M059J (cell line): ENCODE measurements at regions not wholly inside any gene's neighbourhood (a gene's known extent, or its start where the extent isn't known, plus 50 kb on each side); places are given as distances from the start of the nearest gene placed in this dataset.
A peak's percentile ranks its signal among the peaks of the same experiment; 100 is the strongest.

Experiments used
- DNase-seq: peaks from one replicate; pipeline ENCODE4 v3.0.0-alpha.2; 2012; ENCODE audit warnings: low read depth

- no peak for DNase-seq
Observed at GRCh38 chr13:22226086-22226485, 555.2 kb downstream of the FGF9 start.

DNA sequence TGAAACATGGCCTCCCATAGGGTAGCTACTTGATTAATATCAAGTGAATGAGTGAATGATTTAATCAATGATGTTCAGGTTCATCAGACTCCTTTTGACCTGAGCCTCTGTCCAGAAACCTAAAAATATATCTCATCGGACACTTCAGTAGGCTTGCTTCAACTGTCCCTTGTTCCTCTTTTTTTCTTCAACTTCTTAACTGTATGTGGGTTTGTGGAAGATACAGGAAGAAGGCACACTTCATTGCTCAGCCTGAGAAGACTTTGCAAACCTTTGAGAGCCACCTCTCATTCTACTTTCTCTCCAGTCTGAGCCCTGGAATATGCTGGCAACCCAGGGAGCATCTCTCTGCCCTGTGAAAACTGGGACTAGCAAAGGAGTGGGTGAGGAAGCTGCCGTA is 557.0 kb downstream of the FGF9 start:
- no peak for DNase-seq

- DNase-seq = no peak
Observed at GRCh38 chr13:22229916-22230315, 559.0 kb downstream of the FGF9 start.

- DNase-seq = no peak
Observed at GRCh38 chr13:22232186-22232585, 561.3 kb downstream of the FGF9 start.

DNA sequence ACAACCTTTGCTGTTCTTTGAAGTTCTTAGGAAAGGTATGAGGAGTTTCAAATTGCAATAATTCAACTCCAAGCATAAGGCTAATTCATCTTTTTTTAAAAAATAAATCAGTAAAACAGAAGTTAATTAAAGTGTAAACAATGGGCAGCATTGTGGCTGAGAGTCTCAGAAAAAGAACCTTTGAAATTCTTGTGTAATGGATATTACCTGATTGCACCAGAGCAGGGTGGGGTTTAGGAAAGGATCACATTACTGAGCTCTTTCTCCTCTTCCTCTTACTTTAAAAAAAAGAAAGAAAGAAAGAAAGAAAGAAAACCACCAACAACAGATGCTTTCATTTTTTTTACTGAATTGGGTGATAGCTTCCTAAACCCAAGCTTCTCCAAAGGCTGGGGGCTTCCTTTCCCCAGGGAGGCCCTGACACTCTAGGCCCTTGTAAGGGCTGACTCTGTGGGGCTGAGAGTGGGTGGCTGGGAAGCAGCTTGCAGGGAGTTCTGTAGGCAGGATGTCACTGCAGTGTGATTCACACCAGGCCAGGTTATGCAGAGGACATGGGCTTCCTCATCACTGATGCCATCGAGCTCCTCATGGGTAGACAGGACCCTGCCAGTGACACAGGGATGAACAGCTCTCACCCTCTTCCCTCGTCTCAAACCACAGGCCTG is 564.5 kb downstream of the FGF9 start:
- no peak for DNase-seq

DNA sequence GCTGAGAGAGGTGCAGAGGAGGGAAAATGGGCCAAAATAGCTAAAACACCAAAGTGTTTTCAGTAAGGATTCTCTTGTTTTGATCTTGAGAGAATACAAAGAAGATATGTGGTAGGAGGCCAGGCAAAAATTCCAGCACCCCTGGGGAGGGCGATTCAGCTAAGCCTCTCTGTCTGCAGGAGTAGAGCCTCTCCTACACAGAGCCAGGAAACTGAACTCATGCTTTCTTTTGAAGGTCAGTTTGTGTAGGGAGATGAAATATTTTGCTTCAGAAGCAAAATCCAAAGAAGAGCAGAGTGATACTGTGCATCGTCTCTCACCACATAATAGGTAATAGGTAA is 565.0 kb downstream of the FGF9 start:
- no peak for DNase-seq

DNA sequence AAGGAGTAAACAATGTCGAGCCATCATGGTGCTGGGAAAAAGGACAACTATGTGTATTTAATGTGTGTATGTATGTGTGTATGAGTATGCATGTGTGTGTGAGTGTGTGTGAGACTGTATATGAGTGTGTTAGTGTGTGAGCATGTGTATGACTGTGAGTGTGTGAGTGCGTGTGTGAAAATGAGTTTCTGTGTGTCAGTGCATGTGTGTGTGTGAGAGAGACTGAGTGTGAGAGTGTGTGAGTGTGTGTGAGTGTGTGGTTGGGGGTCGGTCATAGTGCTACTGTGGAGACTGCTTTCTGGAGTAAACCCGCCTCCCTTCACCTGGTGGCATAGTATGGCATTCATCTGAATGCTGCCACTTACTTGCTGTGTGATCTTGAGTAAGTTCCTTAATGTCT is 567.4 kb downstream of the FGF9 start:
- no peak for DNase-seq

DNA sequence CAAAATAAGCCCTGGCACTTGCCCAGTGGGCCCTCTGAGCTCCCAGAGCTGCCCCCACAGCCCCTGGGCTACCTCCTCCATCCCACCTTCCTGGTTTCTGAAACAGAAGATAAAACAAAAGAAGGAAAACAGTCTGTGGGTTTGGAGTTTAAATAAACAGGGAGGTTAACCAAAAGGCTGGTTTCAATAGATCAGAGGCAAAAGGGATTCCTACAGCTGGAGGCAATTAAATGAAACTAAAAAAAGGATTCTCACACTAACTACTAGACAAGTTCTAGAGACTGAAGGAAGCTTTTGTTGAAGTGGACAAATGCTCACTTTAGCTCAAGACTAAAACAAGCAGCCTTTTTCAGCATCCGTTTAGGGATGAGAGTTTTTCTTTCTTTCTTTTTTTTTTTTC is 569.8 kb downstream of the FGF9 start:
- no peak for DNase-seq

DNA sequence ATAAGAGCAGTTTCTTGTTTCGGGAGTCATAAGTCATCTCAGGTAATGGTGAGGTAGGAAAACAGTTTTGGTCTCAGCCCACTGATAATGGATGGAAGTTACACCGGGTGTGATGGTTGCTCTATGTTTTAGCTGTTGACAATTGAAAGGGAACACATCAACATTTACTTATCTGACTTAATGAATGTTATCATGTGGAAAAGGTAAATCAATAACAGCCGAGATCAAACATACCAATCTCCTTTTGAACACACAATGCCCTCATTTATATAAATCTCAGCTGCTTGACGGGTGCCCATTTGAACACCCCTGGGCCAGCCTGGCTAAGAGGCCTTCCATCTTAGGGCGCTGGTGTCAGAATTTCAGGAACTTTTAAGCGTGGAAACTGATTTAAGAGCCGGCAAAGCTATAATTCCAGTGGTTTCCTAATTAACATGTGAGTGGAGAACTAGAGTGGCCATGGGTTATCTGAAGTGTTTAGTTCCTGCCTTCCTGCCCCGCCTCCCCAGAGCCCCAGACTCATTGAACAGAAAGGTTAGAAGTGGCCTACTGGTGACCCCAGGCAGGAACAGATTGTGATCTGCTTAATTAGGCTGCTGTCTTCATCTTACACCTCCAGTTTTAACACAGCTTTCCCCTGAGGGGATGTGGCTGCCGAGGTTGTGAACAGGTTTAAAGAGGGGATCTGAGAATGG is 572.7 kb downstream of the FGF9 start:
- no peak for DNase-seq

GRCh38 chr13:22252281-22252830 is 581.5 kb downstream of the FGF9 start:
- no peak for DNase-seq

DNA sequence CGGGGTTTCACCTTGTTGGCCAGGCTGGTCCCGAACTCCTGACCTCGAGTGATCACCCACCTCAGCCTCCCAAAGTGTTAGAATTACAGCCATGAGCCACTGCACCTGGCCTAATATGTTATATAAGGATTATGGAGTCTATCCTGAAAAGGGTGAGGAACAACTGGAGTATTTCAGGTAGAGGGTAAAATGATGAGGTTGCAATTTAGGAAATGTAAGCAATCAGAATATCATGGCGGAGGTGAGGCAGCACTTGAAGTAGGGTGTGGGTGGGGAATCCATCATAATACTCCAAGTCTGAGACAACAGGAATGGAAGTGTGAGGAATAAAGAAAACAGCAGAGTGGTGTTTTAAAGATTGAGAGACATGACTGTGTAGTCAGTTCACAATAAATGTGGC is 582.2 kb downstream of the FGF9 start:
- no peak for DNase-seq

DNA sequence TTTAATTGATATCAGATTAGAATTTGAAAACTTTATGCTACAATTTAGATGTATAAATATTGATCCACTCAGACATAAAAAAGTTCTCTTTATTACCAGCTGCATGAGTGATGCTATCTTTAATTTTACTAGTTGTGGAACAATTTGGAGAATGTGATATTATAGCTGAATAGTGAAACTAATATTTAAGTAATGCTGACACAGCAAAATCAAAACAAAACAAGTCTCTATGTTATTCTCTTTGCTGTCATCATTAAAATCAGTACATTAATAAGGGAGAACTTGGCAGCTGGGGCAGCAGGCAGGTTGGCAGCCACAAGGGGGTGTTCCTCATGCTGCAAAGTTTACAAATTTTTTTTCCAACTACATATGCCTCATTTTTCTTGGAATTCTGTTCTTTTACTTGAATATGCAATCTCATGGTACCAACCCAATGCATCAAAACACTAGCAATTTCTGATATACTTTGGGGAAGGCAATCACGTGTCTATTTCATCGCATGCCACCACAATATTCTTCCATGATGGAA is 585.3 kb downstream of the FGF9 start:
- no peak for DNase-seq

DNA sequence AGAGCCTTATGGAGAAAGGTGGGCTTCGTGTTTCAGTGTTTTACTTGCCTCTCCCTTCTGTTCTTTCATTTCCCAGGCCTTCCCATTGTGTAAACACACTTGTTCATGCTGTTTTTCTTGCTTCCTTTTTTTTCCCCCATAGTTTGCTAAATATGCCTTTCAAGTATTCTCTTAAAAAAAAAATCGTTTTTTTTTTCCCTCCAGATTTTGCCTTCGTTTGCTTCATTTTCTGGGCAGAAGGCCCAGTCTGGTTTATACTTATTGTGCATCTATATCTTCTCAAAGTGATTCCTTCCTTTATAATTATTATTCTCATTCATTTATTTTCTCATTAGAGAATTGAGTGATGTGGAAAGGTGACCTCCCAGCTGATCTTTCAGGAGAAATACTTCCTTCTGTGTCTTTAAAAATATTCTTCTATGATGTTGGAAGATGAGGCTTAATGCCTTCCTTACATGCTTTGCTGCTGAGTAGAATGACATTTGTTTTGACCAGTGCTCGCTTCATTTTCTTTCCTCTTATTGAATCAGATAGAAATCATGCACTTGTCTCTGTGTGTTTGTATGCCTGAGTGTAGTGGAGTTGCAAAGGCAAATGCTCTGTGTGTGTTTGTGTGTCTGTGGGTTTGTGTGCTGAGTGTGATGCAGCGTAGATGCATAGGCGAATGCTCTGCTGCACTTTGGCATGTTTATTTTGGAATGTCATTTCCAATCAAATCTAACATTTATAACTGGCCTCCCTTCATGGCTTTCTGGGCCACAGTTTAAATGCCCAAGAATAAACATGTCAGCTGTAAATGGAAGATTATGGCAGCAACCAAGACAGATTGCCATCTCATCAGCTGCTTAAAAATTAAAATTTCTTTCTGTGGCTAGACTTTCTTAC is 591.4 kb downstream of the FGF9 start:
- DNase-seq = no peak

DNA sequence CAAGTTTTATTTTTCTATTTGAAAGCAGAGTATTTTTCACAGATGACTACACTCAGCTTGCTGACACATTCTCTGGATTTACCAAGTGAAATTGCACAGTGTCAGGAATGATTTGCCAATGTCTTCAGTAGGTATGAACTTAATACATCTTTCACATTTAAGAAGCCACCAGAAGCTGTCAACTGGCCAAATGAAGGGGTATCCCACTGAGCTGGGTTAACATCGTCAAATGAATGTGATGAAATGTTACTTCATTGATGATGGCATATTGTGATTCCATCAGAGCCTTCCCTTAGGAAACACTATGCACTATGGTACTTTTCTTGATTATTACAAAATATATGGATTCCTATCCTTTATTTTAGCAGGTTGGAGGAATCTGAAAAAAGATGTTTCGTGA is 592.3 kb downstream of the FGF9 start:
- DNase-seq = no peak

DNA sequence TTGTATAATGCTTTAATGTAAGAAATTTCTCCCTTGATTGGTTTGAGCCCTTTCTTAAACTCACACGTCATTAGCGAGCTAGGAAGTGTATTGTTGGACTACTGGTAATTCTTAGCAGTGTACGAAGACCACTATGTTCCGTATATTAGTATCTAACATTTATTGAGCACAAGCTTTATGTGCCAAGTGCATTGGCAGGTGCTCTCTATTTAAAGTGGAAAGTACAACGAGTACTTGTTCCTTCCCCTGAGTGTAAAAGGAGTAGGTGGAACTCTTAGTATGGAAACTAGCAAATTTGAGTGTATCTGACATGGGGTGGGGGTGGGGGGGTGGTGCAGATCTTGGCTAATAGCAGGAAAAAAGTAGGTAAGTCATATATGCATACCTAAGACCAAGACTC is 594.7 kb downstream of the FGF9 start:
- no peak for DNase-seq

GRCh38 chr13:22270881-22271280 is 600.0 kb downstream of the FGF9 start:
- DNase-seq = no peak

DNA sequence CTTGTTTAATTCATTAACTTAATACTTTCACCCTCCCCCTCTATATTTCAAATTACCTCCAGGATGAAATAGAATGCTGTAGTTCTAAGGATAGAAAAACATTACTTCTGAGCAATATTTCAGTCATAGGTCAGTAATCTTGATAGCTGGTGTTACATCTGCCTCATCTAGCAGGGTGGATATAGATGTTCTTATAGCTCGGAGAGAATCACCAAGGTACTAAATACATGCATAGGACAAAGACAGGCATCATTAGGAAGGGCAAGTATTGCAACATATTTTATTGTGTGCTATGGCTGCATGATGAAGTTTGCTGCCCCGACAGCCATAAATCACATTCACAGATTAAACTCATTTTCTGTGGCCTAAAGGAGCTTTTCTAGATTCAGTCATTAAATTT is 601.0 kb downstream of the FGF9 start:
- DNase-seq = no peak

- no peak for DNase-seq
Observed at GRCh38 chr13:22275393-22275792, 604.5 kb downstream of the FGF9 start.

DNA sequence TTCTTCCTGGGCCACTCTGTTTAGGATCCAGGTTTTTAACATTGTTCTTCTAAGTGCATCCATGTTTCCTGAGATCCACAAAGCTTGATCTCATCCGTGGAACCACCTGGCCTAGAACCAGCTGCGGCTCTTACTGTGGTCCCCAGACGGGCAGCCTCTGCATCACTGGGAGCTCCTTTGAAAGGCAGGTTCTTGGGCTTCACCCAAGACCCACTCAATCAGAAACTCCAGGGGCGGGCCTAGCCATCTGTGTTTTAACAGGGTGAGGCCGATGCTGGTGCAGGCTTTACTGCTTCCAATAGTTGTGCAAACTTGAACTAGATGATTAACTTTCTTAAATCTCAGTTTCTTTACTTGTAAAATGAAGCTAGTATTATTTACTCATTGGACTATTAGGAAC is 605.7 kb downstream of the FGF9 start:
- DNase-seq = no peak

- peak; percentile 1 for DNase-seq
Observed at GRCh38 chr13:22278336-22278929, 607.6 kb downstream of the FGF9 start.

DNA sequence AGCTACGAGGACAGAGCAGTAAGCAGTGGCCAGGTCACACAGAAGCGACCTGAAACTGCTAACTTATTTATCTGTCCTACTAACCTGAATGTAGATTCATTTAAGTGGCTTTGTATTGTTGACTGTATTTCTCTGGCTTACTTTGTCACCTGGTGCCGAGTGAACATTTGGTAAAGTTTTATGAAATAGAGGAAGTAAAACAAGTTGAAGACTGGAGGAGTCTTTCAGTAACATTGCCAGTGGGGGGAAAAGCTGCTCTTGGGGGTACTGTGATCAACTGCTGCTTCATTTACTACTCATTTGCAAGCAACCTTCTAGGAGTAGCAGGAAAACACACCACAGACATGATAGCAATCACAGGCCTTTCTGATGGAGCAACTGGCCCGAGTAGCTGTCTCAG is 615.0 kb downstream of the FGF9 start:
- no peak for DNase-seq

GRCh38 chr13:22286338-22286737 is 615.5 kb downstream of the FGF9 start:
- DNase-seq = no peak
